ENCODE measurements at regions not wholly inside any gene's neighbourhood (a gene's known extent, or its start where the extent isn't known, plus 50 kb on each side); places are given as distances from the start of the nearest gene placed in this dataset.

GRCh38 chr13:74571811-74572210 lies 437.6 kb upstream of the KLF12 start:
- TF ChIP-seq EZH2 (IDR thresholded peaks at IDR 0.05; ENCODE audit: low read length, missing control alignments) (no peak), CTCF (conservative IDR thresholded peaks at IDR 0.05 in 1 of 2, IDR thresholded peaks at IDR 0.05 in 1 of 2; ENCODE audit: low read depth in 1 of 2, low read length in 2 of 2) (no peak)
- Histone ChIP-seq H3K4me1 (ENCODE audit: control insufficient read depth, extremely low read depth, insufficient read depth, low read length) (no peaks in the 10 kb centered on the region), H2AFZ (ENCODE audit: low read length) (no peak overlapping the region), H3K79me2 (ENCODE audit: control insufficient read depth, insufficient read depth, low read length) (no peaks in the 10 kb centered on the region), H3K27me3 (ENCODE audit: control insufficient read depth, insufficient read depth, low read length) (no peaks in the 10 kb centered on the region), H3K27ac (ENCODE audit: insufficient read depth, low read length) (no peak overlapping the region), H3K4me2 (ENCODE audit: extremely low read depth, insufficient read depth, low read length) (no peak overlapping the region), H3K9me3 (ENCODE audit: control insufficient read depth, insufficient read depth, low read depth, low read length) (no peaks in the 10 kb centered on the region), H3K4me3 (replicated peaks in 1 of 4; ENCODE audit: control extremely low read depth in 1 of 4, insufficient read depth in 1 of 4, low read depth in 3 of 4, low read length in 4 of 4) (no peak overlapping the region), H4K20me1 (ENCODE audit: control insufficient read depth, extremely low read depth, insufficient read depth, low read length) (no peaks in the 10 kb centered on the region), H3K9ac (ENCODE audit: insufficient read depth, low read length) (no peak overlapping the region), H3K36me3 (ENCODE audit: control insufficient read depth, insufficient read depth, low read length) (no peaks in the 10 kb centered on the region)
- DNase-seq (ENCODE audit: low read depth in 2 of 2) = no peak

- peak; percentile 32 to 95 for DNase-seq (ENCODE audit: low read depth in 2 of 2)
- Histone ChIP-seq H3K4me1 (ENCODE audit: control insufficient read depth, extremely low read depth, insufficient read depth, low read length) (no peaks in the 10 kb centered on the region), H3K4me3 (replicated peaks in 1 of 4; ENCODE audit: control extremely low read depth in 1 of 4, insufficient read depth in 1 of 4, low read depth in 3 of 4, low read length in 4 of 4) (no peak overlapping the region), H3K27ac (ENCODE audit: insufficient read depth, low read length) (no peak overlapping the region), H3K36me3 (ENCODE audit: control insufficient read depth, insufficient read depth, low read length) (no peaks in the 10 kb centered on the region), H4K20me1 (ENCODE audit: control insufficient read depth, extremely low read depth, insufficient read depth, low read length) (no peaks in the 10 kb centered on the region), H3K9ac (ENCODE audit: insufficient read depth, low read length) (no peak overlapping the region), H3K27me3 (ENCODE audit: control insufficient read depth, insufficient read depth, low read length) (no peaks in the 10 kb centered on the region), H3K9me3 (ENCODE audit: control insufficient read depth, insufficient read depth, low read depth, low read length) (no peaks in the 10 kb centered on the region), H3K4me2 (ENCODE audit: extremely low read depth, insufficient read depth, low read length) (no peak overlapping the region), H3K79me2 (ENCODE audit: control insufficient read depth, insufficient read depth, low read length) (no peaks in the 10 kb centered on the region), H2AFZ (ENCODE audit: low read length) (no peak overlapping the region)
- TF ChIP-seq EZH2 (IDR thresholded peaks at IDR 0.05; ENCODE audit: low read length, missing control alignments) (no peak), CTCF (conservative IDR thresholded peaks at IDR 0.05 in 1 of 2, IDR thresholded peaks at IDR 0.05 in 1 of 2; ENCODE audit: low read depth in 1 of 2, low read length in 2 of 2) (no peak)
These were observed 436.6 kb upstream of the KLF12 start for GRCh38 chr13:74570834-74571233.

DNA sequence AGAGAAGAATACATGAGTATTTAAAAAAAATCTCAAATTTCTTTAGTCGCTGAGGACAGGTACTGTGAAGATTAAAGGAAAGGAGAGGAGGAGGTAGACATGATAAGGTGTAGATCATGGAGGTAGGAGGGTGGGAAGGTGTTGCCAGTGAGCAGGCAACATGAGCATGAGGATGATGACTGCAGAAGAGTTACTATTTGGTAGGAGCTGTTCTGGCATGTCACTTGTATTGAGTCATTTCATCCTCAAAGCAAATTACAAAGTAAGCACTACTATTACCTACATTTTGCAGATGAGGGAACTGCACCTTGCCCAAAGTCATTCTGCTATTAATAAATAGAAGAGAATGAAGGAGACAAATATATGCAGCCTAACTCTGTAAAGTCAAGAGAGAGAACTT lies 435.8 kb upstream of the KLF12 start:
- no peaks in the 10 kb centered on the region for H3K27me3 ChIP-seq (ENCODE audit: control insufficient read depth, insufficient read depth, low read length)
- no peak overlapping the region for H3K9ac ChIP-seq (ENCODE audit: insufficient read depth, low read length)
- H3K4me2 ChIP-seq (ENCODE audit: extremely low read depth, insufficient read depth, low read length) = no peak overlapping the region
- no peaks in the 10 kb centered on the region for H4K20me1 ChIP-seq (ENCODE audit: control insufficient read depth, extremely low read depth, insufficient read depth, low read length)
- no peak overlapping the region for H3K4me3 ChIP-seq (replicated peaks in 1 of 4; ENCODE audit: control extremely low read depth in 1 of 4, insufficient read depth in 1 of 4, low read depth in 3 of 4, low read length in 4 of 4)
- TF ChIP-seq CTCF (conservative IDR thresholded peaks at IDR 0.05 in 1 of 2, IDR thresholded peaks at IDR 0.05 in 1 of 2; ENCODE audit: low read depth in 1 of 2, low read length in 2 of 2) = no peak
- no peak for TF ChIP-seq EZH2 (IDR thresholded peaks at IDR 0.05; ENCODE audit: low read length, missing control alignments)
- no peaks in the 10 kb centered on the region for H3K4me1 ChIP-seq (ENCODE audit: control insufficient read depth, extremely low read depth, insufficient read depth, low read length)
- no peak overlapping the region for H3K27ac ChIP-seq (ENCODE audit: insufficient read depth, low read length)
- no peaks in the 10 kb centered on the region for H3K79me2 ChIP-seq (ENCODE audit: control insufficient read depth, insufficient read depth, low read length)
- DNase-seq (ENCODE audit: low read depth in 2 of 2) = no peak
- H3K36me3 ChIP-seq (ENCODE audit: control insufficient read depth, insufficient read depth, low read length) = no peaks in the 10 kb centered on the region
- H2AFZ ChIP-seq (ENCODE audit: low read length) = no peak overlapping the region
- no peaks in the 10 kb centered on the region for H3K9me3 ChIP-seq (ENCODE audit: control insufficient read depth, insufficient read depth, low read depth, low read length)

Data from fibroblast of lung (primary cell).